LNCAP (cell line): ENCODE measurements at regions not wholly inside any gene's neighbourhood (a gene's known extent, or its start where the extent isn't known, plus 50 kb on each side); places are given as distances from the start of the nearest gene placed in this dataset.

ENCODE experiments used
- CTCF ChIP-seq: fragments of 450-650 bp; IDR thresholded peaks from 2 replicates; pipeline ENCODE4 v1.5.1; 2017; ENCODE audit warnings: mild to moderate bottlenecking

- TF ChIP-seq CTCF = no peak
Observed at GRCh38 chr4:79266136-79266535, 59.7 kb downstream of the NAA11 start.

- no peak for TF ChIP-seq CTCF
Observed at GRCh38 chr4:79259242-79259641, 66.6 kb downstream of the NAA11 start.

- TF ChIP-seq CTCF = no peak
Observed at GRCh38 chr4:79258614-79259176, 67.2 kb downstream of the NAA11 start.

GRCh38 chr4:79257953-79258613, 67.8 kb downstream of the NAA11 start:
- no peak for TF ChIP-seq CTCF

- no peak for TF ChIP-seq CTCF
Observed at GRCh38 chr4:79255793-79256192, 70.1 kb downstream of the NAA11 start.

- TF ChIP-seq CTCF = no peak
Observed at GRCh38 chr4:79253924-79254323, 71.9 kb downstream of the NAA11 start.

GRCh38 chr4:79253168-79253567, 72.7 kb downstream of the NAA11 start:
- no peak for TF ChIP-seq CTCF

- TF ChIP-seq CTCF = no peak
Observed at GRCh38 chr4:79250887-79251286, 75.0 kb downstream of the NAA11 start.
